ENCODE measurements at regions not wholly inside any gene's neighbourhood (a gene's known extent, or its start where the extent isn't known, plus 50 kb on each side); places are given as distances from the start of the nearest gene placed in this dataset.

DNA sequence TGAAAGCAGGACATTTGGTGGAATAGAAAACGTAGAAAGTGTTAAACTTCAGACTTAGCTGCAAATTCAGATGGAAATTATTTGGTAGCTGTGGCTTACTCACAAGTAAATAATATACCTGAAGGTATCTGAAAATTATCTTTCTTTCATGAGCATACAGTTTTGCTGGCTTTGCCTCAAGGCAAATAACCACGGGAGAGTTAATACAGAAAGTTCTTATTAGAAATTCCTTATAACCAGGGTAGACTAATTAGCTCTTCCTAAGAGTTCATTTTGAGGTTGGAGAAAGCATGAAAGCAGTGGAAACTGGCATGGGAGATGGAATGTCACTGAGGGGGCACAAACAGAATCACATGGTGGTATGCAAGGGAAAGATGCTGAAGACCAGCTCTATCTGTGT, 217.5 kb downstream of the CD83 start:
- DNase-seq = no peak
- no peaks in the 10 kb centered on the region for H3K9me2 ChIP-seq (ENCODE audit: insufficient read depth)
- H3K36me3 ChIP-seq (ENCODE audit: low read depth) = no peaks in the 10 kb centered on the region
- no peaks in the 10 kb centered on the region for H4K20me1 ChIP-seq (ENCODE audit: insufficient read depth)
- H3K4me1 ChIP-seq (ENCODE audit: insufficient read depth) = peaks cover 14% of the 10 kb centered on the region
- no peak overlapping the region for H3K4me2 ChIP-seq (ENCODE audit: unreplicated experiment)
- in situ Hi-C loops (cut with MboI) = no loop called here
- H3K79me2 ChIP-seq (ENCODE audit: insufficient read depth) = no peaks in the 10 kb centered on the region
- H3K9ac ChIP-seq = no peak overlapping the region
- no peak for TF ChIP-seq EZH2phosphoT487 (IDR thresholded peaks at IDR 0.05; ENCODE audit: insufficient read depth, low read depth)
- no peak for TF ChIP-seq EZH2 (IDR thresholded peaks at IDR 0.05; ENCODE audit: insufficient read depth, poor library complexity, severe bottlenecking)
- H3K4me3 ChIP-seq = no peak overlapping the region
- no peak overlapping the region for H2AFZ ChIP-seq
- H3K9me3 ChIP-seq (ENCODE audit: low read depth) = no peaks in the 10 kb centered on the region
- no peaks in the 10 kb centered on the region for H3K27me3 ChIP-seq (replicated peaks; ENCODE audit: insufficient read depth)
- no peak overlapping the region for H3K27ac ChIP-seq
- 97 to 100% methylated on average over 2 of the region's 2 CpGs for WGBS, 2 experiments (ENCODE audit: low coverage in 1 of 2, low lambda C conversion rate in 2 of 2, missing lambda C conversion rate in 2 of 2)
- no peaks in the 10 kb centered on the region for H3F3A ChIP-seq (ENCODE audit: insufficient read depth)

GRCh38 chr6:14337152-14337551, 219.6 kb downstream of the CD83 start:
- Histone ChIP-seq H2AFZ (no peak overlapping the region), H3K9me3 (ENCODE audit: low read depth) (no peaks in the 10 kb centered on the region), H3K9ac (no peak overlapping the region), H3K27me3 (replicated peaks; ENCODE audit: insufficient read depth) (no peaks in the 10 kb centered on the region), H4K20me1 (ENCODE audit: insufficient read depth) (no peaks in the 10 kb centered on the region), H3K4me3 (no peak overlapping the region), H3K4me1 (ENCODE audit: insufficient read depth) (peaks cover 14% of the 10 kb centered on the region), H3K27ac (no peak overlapping the region), H3K9me2 (ENCODE audit: insufficient read depth) (no peaks in the 10 kb centered on the region), H3K79me2 (ENCODE audit: insufficient read depth) (no peaks in the 10 kb centered on the region), H3K36me3 (ENCODE audit: low read depth) (no peaks in the 10 kb centered on the region), H3K4me2 (ENCODE audit: unreplicated experiment) (no peak overlapping the region), H3F3A (ENCODE audit: insufficient read depth) (no peaks in the 10 kb centered on the region)
- WGBS, 2 experiments (ENCODE audit: low coverage in 1 of 2, low lambda C conversion rate in 2 of 2, missing lambda C conversion rate in 2 of 2) = 89 to 96% methylated on average over 3 of the region's 3 CpGs
- DNase-seq = peak; percentile 49
- TF ChIP-seq EZH2 (IDR thresholded peaks at IDR 0.05; ENCODE audit: insufficient read depth, poor library complexity, severe bottlenecking) (no peak), EZH2phosphoT487 (IDR thresholded peaks at IDR 0.05; ENCODE audit: insufficient read depth, low read depth) (no peak)
- in situ Hi-C loops (cut with MboI) = no loop called here

DNA sequence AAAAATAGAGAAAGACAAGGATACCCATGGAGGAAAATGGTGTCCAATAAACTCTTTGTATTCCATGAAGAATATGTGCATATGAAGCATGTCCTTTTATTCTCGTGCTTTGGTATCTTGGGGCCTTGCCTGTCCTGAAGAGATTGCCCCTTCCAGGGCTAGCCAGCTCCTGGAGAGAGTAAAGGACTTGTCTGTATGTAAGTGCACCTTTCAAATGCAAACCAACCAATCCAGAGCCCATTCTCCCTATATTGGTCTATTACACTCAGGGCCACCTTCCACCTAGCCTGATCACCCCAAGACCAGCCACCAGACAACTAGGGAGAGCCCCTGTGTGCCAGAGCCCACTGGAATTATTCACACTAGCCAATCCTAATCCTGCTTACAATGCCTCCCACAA, 221.6 kb downstream of the CD83 start:
- TF ChIP-seq EZH2 (IDR thresholded peaks at IDR 0.05; ENCODE audit: insufficient read depth, poor library complexity, severe bottlenecking) (no peak), EZH2phosphoT487 (IDR thresholded peaks at IDR 0.05; ENCODE audit: insufficient read depth, low read depth) (no peak)
- no peak overlapping the region for H3K27ac ChIP-seq
- in situ Hi-C loops (cut with MboI) = no loop called here
- no peaks in the 10 kb centered on the region for H3K9me3 ChIP-seq (ENCODE audit: low read depth)
- no peak overlapping the region for H3K4me3 ChIP-seq
- no peaks in the 10 kb centered on the region for H4K20me1 ChIP-seq (ENCODE audit: insufficient read depth)
- DNase-seq = no peak
- no peak overlapping the region for H2AFZ ChIP-seq
- no peaks in the 10 kb centered on the region for H3F3A ChIP-seq (ENCODE audit: insufficient read depth)
- H3K36me3 ChIP-seq (ENCODE audit: low read depth) = no peaks in the 10 kb centered on the region
- H3K4me2 ChIP-seq (ENCODE audit: unreplicated experiment) = no peak overlapping the region
- H3K9me2 ChIP-seq (ENCODE audit: insufficient read depth) = no peaks in the 10 kb centered on the region
- H3K79me2 ChIP-seq (ENCODE audit: insufficient read depth) = no peaks in the 10 kb centered on the region
- WGBS, 2 experiments (ENCODE audit: low coverage in 1 of 2, low lambda C conversion rate in 2 of 2, missing lambda C conversion rate in 2 of 2) = 61 to 90% methylated on average over 1 of the region's 1 CpG
- H3K27me3 ChIP-seq (replicated peaks; ENCODE audit: insufficient read depth) = no peaks in the 10 kb centered on the region
- H3K4me1 ChIP-seq (ENCODE audit: insufficient read depth) = peaks cover 9% of the 10 kb centered on the region
- H3K9ac ChIP-seq = no peak overlapping the region

GRCh38 chr6:14339711-14340584, 222.4 kb downstream of the CD83 start:
- no peaks in the 10 kb centered on the region for H3K9me3 ChIP-seq (ENCODE audit: low read depth)
- no peaks in the 10 kb centered on the region for H3K36me3 ChIP-seq (ENCODE audit: low read depth)
- no peak overlapping the region for H3K4me3 ChIP-seq
- H4K20me1 ChIP-seq (ENCODE audit: insufficient read depth) = no peaks in the 10 kb centered on the region
- no peak overlapping the region for H3K4me2 ChIP-seq (ENCODE audit: unreplicated experiment)
- WGBS, 2 experiments (ENCODE audit: low coverage in 1 of 2, low lambda C conversion rate in 2 of 2, missing lambda C conversion rate in 2 of 2) = 76 to 81% methylated on average over 4 of the region's 4 CpGs
- no peaks in the 10 kb centered on the region for H3K79me2 ChIP-seq (ENCODE audit: insufficient read depth)
- no peak overlapping the region for H3K9ac ChIP-seq
- in situ Hi-C loops (cut with MboI) = no loop called here
- H3K27ac ChIP-seq = no peak overlapping the region
- DNase-seq = no peak
- H3F3A ChIP-seq (ENCODE audit: insufficient read depth) = no peaks in the 10 kb centered on the region
- H2AFZ ChIP-seq = no peak overlapping the region
- no peaks in the 10 kb centered on the region for H3K27me3 ChIP-seq (replicated peaks; ENCODE audit: insufficient read depth)
- TF ChIP-seq EZH2phosphoT487 (IDR thresholded peaks at IDR 0.05; ENCODE audit: insufficient read depth, low read depth) (no peak), EZH2 (IDR thresholded peaks at IDR 0.05; ENCODE audit: insufficient read depth, poor library complexity, severe bottlenecking) (no peak)
- 0 out of 2 replicates have a peak, but pooled peaks cover 4% of the 10 kb centered on the region for H3K4me1 ChIP-seq (ENCODE audit: insufficient read depth)
- no peaks in the 10 kb centered on the region for H3K9me2 ChIP-seq (ENCODE audit: insufficient read depth)

Measured in GM23248 (cell line).